ENCODE measurements at regions not wholly inside any gene's neighbourhood (a gene's known extent, or its start where the extent isn't known, plus 50 kb on each side); places are given as distances from the start of the nearest gene placed in this dataset.

DNA sequence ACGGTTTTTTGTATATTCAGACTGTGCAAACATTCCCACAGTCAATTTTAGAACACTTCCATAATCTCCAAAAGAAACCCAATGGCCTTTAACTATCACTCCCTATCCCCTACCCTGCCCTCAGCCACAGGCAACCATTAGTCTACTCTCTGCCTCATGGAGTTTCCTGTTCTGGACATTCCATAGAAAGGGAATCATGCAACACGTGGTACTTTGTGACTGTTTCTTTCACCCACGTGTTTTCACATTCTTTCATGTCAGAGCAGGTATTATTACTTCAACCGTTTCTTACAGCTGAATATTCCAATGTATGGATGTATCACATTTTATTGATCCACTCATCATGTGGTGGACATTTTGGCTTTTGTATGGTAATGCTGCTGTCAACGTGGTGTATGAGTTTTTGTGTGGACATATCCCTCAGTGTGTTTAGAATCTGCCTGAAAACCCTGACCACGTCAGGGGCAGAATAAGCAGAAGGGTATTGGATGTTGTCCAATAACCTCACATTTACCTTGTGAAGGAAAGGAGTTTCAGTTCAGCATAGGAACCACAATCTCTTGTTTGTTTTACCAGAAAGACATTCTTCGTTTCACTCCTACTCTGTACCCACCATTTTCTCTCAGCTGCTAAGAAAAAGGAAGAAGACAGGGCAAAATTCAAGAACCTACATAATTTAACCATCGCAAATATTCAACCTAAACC is 107.5 kb upstream of the DYRK2 start:
- no peak for DNase-seq

GRCh38 chr12:67541625-67541991 is 106.9 kb upstream of the DYRK2 start:
- DNase-seq, result peak; percentile 19

DNA sequence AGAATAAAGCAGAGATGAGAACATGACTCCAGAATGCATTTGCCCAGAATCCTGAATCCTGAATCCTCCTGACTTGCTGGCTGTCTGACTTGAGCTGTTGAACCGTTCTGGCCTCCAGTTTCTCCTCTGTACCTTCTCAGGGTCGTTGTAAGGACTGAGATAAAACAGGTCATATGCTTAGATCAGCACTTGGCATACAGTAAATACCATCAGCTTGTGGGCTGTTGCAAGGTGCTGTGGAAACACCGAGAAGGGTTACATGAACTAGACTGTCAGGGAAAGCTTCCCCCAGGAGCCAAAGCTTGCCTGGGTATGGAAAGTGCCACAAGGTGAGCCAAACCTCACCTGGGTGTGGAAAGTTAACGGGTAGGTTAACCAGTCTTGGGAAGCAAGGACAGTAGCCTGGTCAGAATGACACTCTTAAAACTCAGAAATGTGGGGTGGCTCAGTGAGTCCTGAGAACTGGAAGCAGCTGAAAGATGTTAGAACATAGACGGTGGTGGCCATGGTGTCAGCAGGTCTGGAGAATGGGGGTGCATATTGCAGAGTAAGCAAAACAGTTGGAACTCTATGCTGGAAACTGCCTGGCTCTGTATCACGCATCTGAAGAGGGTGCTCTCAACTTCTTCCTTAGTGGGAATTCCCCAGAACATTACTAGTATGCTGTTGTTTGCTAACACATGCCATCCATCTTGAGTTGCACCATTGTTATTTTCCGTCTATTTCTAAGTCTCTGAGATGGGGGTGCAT is 105.3 kb upstream of the DYRK2 start:
- no peak for DNase-seq

GRCh38 chr12:67545298-67545697 is 103.2 kb upstream of the DYRK2 start:
- DNase-seq, result no peak

DNA sequence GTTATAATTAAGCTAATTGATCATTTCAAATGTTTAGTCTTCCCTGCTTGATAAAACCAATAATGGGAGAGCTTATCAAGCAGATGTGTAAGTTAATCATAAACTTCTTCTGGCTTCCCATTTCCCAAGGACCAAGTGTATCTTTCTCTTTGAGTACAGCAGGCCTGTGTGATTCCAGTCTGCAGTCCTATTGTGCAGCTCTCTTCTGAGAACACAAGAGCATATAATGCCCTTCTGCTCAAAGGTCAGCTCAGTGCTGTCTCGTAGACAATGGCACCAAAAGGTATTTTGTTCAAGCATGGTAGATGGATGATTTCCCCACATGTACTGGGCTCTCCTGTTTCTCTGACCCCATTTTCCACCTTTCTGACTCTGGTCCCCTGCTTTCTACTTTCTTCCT is 101.8 kb upstream of the DYRK2 start:
- DNase-seq, result no peak

DNA sequence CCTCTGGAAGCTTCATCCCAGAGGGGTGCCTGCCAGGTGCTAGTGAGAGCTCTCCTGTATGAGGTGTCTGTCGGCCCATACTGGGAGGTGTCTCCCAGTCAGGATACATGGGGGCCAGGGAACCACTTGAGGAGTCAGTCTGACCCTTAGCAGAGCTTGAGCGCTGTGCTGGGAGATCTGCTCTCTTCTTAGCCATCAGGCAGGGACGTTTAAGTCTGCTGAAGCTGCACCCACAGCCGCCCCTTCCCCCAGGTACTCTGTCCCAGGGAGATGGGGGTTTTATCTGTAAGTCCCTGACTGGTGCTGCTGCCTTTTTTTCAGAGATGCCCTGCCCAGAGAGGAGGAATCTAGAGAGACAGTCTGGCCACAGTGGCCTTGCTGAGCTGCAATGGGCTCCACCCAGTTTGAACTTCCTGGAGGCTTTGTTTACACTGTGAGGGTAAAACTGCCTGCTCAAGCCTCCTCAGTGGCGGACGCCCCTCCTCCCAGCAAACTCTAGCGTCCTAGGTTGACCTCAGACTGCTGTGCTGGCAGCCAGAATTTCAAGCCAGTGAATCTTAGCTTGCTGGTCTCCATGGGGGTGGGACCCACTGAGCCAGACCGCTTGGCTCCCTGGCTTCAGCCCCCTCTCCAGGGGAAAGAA is 93.3 kb upstream of the DYRK2 start:
- peak; percentile 24 for DNase-seq

- no peak for DNase-seq
Measured at GRCh38 chr12:67558775-67559174, 89.8 kb upstream of the DYRK2 start.

DNA sequence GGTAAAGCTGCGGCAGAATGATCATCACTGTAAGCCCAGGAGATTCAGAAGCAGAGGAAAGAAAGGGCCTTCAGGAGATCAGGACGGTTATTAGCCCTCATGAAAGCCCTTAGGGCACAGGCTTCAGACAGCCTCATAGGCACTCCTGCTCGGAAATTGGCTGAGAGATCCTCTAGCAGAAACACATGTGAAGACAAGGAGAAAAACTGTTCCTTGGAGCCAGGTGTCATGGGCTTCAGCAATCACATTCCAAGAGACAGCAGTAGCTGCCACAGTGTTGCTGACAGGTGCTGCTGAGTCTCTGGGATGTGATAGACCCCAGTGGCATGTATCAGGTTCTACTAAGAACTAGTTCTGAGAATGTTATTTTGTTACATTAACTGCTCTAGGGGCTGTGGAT is 88.8 kb upstream of the DYRK2 start:
- no peak for DNase-seq

DNA sequence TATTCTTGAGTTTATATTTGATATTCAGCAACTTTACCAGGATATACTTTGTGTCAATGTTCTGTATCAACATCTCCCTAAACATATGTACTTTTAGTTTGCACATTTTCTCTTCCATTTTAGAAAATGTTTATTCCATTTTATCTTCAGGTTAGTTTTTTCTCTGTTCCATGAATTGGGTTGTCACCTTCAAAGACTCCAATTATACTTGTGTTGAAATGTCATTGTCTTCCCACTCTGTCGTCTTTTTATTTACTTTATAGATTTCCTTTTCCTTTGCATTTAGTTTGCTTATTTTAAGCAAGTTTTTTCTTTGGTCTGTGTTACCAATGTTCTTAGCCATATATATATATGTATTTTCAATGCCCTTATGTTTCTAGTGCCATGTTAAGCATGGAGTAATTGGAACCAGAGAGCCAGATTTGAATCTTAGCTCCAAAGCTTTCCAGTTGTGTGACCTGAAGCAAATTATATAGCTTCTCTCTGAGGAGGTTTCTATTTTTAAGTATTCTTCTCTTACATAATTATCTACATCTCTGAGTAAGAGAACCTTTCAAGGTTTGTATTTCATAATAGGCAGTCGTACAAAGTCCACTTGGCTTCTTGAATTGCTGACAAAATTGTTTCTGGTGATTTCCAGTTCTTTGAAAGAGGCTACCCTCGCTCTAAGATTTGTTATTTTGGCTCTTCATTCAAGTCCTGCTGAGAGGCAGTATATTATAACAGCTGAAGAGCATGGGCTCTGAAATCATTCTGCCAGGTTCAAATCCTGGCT is 85.8 kb upstream of the DYRK2 start:
- no peak for DNase-seq

DNA sequence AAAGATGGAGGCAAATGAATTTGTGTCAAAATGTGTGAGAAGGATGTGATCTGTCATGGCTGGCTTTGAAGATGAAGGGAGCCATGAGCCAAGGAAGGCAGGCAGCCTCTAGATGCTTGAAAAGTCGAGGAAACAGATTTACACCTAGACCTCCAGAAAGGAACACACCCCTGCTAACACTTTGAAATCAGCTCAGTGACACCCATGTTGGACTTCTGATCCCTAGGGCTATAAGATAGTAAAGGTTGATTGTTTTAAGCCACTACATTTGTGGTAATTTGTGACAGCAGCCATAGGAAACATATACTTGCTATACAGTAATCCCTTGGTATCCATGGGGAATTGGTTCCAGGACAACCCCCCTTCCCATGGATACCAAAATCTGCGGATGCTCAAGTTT is 80.5 kb upstream of the DYRK2 start:
- no peak for DNase-seq

DNA sequence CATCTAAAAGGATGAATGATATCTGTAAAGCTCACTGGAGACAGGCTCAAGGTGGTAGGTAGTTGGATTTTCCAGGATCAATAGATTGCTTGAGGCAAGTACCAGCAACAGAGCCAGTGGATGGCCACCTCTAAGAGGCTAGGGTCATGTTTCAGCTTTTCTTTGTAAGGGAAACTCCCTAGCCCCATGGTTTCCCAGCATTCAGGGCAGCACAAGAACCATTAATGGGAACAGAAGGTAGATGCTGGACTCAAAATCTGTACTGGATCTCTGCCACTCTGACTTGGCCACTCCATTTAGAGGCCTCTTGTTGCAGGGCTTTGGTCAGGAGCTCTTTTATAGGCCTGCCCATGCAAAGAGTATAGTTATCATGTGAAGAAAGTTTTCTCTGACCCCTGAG is 76.1 kb upstream of the DYRK2 start:
- DNase-seq, result no peak

DNA sequence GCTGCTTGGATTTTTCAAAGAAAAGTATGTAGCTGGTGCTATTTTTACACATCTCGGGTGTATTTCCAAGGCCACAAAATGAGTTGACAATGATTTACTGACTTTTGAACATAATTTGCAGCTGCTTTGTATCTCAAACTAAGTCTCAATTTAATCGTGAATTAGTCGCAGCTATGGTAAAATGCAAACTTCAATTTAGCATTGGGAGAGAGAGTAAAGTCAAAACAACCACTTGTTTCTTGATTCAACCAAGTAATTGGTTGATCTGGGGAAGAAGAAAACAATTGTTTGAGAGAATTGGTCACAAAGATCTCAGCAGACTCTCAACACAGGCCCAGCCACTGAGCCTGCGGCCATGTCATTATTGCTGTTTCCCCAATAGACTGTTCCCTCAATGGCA is 75.0 kb upstream of the DYRK2 start:
- no peak for DNase-seq

DNA sequence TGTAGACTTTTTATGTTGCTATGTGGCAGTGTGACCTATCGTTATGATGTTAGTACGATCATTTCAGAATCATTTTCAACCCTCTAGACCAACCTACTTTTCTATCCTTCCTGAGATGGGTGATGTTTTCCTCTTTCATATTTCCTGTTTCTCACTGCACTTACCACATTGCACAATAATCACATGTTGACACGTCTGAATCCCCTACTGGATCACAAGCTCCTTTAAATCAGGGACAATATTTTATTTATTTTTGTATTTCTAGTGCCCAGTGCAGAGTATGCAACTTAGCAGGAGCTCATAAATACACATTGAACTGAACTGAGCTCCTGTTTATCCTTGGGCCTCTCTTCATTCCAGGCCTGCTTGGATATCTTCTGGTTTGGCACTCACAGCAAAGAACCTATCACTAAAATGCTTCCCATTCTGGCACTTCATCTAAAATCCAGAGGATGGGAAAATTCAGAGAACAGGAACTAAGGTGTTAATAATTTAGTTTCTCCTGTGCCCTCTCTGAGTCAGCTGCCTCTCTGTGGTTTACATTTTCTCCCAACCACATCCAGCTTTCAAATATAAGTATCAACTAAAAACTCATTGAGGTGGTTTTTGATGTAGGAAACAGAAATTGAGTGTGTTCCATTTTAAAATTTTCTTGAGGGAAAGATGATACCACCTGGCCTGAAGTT is 69.4 kb upstream of the DYRK2 start:
- no peak for DNase-seq

DNA sequence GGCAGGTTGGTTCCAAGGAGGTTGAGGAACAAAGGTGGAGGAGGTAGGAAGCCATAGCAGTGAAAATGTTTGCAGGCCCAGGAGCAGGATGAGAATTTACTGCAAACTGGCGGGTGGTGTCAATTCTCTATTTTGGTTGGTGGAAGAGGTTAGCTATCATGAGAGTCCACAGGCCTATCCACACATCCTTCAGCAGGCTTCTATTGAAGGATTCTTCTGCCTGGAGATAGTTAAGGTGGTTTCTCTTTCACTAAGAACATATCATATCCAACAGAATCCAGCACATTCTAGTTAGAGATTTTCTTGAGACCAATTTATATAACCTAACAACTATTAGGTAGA is 68.9 kb upstream of the DYRK2 start:
- no peak for DNase-seq

DNA sequence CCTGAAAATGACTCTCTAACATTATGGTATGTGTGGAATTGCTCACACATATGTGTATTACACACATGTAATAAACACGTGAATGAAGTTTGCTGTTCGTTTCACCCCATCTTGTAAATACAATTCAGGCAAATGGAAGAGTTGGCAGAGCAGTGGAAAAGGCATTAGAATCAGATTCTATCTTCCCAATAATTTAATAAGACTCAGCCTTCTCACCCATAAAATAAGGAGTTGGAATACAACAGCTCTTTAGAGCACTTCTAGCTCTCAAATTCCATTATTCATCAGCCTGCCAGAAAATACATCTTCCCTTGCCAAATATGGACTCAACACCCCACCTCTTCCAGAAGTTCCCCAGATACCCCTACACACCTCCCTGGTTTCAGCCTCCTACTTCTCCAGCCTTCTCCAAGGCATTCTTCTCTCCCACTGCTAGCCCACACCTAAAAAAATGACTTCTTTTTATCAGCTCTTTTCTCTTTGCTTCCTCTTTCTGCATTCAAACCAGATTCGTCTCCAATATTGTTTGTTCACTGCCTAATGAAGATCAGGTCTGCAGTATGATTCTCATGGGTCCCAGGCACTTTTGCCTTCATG is 66.2 kb upstream of the DYRK2 start:
- no peak for DNase-seq

DNA sequence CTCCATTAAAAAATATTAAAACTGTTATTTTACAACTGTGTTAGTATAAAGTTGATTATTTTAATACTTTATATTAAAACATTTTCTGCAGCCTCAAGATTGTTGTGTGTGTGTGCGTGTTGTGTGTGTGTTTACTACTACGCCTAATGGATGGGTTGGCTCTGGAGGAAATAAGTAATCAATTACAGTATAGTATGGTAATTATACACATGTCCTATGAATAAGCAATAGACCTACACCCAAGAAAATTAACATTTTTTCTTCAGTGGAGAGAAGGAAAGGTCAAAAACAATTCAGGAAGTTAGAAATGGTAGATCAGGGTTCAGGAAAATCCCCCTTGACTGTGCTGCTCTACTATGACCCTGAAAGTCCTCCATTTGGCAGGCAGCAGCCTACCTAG is 65.7 kb upstream of the DYRK2 start:
- DNase-seq, result no peak

DNA sequence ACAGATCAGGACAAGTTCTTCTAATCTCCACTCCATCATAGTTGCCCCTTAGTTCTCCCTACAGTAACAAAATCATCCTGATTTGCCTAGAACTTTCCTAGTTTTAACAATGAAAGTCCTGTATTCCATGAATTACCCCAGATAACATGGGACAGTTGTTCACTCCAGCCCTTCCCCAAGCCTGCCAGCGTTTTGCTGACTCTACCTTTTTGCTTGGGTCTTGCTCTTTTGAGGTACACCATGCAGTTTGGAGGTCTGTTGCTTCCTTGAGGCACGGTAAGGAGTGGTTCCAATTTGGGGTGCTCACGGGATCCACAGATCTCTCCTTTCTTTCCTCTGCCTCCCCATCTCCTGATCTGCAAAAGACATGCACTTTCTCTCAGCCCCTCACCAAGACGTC is 61.6 kb upstream of the DYRK2 start:
- no peak for DNase-seq

DNA sequence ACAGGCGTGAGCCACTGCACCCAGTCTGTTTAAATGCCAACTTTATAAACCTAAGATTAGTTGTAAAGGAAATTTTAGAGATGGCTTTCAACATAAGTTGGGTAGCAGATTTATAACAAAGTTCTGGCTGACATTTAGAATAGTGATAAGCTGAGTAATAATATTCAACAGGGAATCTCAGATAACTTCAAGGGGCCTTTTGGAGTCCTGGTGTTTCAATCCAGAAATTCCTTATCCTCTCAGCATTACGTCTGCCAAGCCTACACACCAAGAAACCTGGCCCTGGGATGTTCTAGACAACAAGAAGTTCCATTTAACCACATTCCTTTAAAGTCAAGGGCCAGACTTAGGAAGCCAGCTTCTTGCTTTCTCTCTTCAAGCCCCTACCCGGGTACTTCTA is 59.5 kb upstream of the DYRK2 start:
- DNase-seq, result no peak

DNA sequence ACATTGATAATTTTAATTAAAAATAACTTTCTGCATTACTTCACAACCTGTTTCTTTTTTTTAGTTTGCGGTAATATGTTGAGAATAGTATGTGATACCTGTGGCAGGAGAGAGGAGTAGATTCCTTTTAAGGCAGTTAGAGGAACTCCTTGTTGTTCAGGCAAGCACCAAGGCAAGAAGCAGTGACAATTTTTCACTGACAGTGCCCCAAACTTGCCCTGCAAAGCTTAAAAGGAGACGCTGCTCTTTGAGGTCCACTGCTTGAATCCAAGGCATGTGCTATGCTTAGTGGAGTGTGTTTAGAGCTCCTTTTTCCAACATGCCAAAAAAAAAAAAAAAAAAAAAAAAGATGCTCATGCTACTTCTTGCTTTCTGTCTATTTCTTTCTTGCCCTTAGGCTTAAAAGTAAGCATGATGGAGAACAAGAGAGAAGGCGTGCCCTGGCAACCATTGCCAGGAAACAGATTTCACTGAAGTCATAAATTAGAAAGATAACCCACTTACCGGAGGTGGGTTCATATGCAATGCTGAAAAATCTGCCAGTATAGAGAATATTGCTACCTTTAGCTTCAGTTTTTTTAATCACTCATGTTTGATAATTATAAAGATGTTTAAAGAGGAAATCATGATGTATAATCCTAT is 58.3 kb upstream of the DYRK2 start:
- no peak for DNase-seq

- DNase-seq, result no peak
Measured at GRCh38 chr12:67592228-67593011, 56.1 kb upstream of the DYRK2 start.

DNA sequence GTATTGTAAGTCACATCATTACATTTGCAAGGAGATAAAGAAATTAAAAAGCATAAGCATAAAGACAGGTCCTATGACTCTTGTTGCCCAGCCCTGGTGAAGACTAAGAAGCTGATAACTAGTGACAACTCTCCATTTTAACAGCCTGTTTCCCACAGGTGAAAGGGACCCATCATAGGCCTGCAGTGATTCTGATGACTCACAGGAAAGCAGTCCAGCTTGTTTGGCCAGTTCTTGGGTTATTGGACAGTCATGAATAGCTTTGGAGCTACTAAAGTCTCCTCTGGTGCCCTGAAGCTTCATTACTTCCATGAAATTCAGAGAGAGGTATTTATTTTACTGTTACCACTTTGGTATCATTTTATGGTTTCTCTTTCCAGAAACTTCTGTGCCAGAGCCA is 55.5 kb upstream of the DYRK2 start:
- DNase-seq, result no peak

Data from activated CD8-positive, alpha-beta memory T cell treated with anti-CD3 and anti-CD28 coated beads, Interleukin-2, amount 50 U/mL, for 4 hours (primary cell).